ENCODE measurements at regions not wholly inside any gene's neighbourhood (a gene's known extent, or its start where the extent isn't known, plus 50 kb on each side); places are given as distances from the start of the nearest gene placed in this dataset.

DNA sequence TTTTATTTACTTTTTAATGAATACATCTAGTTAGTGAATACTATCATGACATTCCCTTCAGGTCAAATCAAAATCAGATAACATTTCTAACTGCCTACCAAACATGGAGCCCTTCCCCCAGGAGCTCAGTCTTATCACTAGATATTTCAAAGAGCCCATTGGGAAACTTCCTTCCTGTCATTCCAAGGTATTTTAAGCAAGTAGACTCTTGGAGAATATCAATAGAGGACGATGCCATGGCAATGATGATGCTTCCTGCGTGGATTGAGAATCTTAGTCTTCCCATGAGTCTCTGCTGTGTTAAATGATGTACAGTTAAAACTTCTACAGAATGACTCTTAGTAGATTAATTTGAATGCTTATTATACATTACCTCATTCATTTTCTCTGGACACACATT, 384.9 kb downstream of the CENPW start:
- TF ChIP-seq, protein P1, sequence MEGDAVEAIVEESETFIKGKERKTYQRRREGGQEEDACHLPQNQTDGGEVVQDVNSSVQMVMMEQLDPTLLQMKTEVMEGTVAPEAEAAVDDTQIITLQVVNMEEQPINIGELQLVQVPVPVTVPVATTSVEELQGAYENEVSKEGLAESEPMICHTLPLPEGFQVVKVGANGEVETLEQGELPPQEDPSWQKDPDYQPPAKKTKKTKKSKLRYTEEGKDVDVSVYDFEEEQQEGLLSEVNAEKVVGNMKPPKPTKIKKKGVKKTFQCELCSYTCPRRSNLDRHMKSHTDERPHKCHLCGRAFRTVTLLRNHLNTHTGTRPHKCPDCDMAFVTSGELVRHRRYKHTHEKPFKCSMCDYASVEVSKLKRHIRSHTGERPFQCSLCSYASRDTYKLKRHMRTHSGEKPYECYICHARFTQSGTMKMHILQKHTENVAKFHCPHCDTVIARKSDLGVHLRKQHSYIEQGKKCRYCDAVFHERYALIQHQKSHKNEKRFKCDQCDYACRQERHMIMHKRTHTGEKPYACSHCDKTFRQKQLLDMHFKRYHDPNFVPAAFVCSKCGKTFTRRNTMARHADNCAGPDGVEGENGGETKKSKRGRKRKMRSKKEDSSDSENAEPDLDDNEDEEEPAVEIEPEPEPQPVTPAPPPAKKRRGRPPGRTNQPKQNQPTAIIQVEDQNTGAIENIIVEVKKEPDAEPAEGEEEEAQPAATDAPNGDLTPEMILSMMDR (IDR thresholded peaks at IDR 0.05) = no peak
- TF ChIP-seq POLR2AphosphoS5 (IDR thresholded peaks at IDR 0.05; ENCODE audit: insufficient read depth in 1 of 2, low read depth in 1 of 2) (no peak), POLR2A (IDR thresholded peaks at IDR 0.05) (no peak)
